ENCODE measurements at regions not wholly inside any gene's neighbourhood (a gene's known extent, or its start where the extent isn't known, plus 50 kb on each side); places are given as distances from the start of the nearest gene placed in this dataset.

DNA sequence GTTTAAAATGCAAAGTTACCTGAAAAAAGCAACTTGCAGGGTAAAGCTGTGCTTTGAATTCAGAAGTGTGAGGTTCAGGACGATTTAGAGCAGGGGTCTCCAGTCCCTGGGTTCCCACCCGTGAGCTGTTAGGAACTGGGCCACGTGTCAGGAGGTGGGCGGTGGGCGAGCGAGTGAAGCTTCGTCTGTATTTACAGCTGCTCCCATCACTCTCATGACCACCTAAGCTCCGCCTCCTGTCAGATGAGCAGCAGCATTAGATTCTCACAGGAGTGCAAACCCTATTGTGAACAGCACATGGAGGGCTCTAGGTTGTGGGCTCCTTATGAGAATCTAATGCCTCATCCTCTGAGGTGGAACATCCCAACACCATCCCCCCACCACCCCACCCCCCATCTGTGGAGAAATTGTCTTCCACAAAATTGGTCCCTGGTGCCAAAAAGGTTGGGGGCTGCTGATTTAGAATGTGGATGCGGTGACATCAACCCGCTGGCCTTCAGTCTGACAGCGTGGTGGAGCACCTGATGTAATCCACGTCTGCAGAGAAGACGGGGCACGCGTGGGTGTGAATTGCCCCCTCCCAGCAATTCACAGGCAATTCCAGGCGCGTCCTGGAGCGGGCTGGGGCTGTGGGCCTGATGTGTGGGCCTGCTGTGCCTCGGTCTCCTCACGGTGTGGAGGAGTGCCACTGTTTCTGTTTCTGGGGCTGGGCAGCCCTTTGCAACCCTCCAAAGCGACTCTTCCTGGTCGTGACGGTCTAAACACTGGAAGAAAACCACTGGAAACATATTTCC is 214.0 kb upstream of the SOX1 start:
- TF ChIP-seq GATA2 (IDR thresholded peaks at IDR 0.05; ENCODE audit: low read depth, low read length) (no peak), GATA3 (IDR thresholded peaks at IDR 0.05; ENCODE audit: low read depth, low read length) (no peak)

Data from SH-SY5Y (cell line).